ENCODE measurements at regions not wholly inside any gene's neighbourhood (a gene's known extent, or its start where the extent isn't known, plus 50 kb on each side); places are given as distances from the start of the nearest gene placed in this dataset.

DNA sequence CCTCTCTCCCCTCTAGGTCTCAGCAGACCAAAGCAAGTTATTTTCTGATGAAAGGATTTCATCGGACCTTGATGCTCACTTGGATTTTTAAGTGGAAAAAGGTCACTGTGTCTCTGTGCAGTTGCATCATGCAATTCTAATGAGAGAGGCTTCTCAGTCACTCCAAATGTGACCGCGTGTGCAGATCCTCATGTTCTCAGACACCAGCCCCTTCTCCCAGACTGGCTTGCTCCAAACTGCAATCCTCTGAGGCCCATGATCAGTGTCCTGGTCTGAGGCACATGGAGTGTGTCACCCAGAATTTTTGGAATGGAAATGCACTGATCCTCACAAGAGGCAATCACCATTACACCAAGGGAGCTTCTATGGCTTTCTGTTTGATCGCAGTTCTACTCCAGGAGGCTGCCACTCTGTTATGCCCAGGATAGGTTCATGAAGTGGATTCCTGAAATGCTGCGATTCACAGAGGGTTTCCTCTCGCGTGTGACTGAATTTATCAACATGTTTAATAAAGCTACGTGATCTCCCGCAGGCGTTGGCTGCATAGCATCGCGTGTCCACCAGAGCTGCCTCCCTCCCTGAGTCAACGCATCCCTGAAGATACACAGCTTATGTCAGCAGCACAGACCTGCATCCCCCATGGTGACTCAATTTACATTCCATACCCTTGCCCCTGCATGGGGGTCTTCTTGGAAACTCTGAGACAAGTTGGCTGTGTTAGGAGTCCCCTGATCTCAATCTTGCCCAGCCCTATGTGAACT lies 544.6 kb upstream of the B3GAT1 start:
- TF ChIP-seq, protein P1, sequence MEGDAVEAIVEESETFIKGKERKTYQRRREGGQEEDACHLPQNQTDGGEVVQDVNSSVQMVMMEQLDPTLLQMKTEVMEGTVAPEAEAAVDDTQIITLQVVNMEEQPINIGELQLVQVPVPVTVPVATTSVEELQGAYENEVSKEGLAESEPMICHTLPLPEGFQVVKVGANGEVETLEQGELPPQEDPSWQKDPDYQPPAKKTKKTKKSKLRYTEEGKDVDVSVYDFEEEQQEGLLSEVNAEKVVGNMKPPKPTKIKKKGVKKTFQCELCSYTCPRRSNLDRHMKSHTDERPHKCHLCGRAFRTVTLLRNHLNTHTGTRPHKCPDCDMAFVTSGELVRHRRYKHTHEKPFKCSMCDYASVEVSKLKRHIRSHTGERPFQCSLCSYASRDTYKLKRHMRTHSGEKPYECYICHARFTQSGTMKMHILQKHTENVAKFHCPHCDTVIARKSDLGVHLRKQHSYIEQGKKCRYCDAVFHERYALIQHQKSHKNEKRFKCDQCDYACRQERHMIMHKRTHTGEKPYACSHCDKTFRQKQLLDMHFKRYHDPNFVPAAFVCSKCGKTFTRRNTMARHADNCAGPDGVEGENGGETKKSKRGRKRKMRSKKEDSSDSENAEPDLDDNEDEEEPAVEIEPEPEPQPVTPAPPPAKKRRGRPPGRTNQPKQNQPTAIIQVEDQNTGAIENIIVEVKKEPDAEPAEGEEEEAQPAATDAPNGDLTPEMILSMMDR (conservative IDR thresholded peaks at IDR 0.05; ENCODE audit: low read length), result no peak
- TF ChIP-seq EZH2phosphoT487 (IDR thresholded peaks at IDR 0.05; ENCODE audit: borderline replicate concordance), result no peak

Data from Loucy (cell line).